Natural killer cell (primary cell): ENCODE measurements at regions not wholly inside any gene's neighbourhood (a gene's known extent, or its start where the extent isn't known, plus 50 kb on each side); places are given as distances from the start of the nearest gene placed in this dataset.

ENCODE experiments used
- ATAC-seq, 3 donors: fragments of 150-1000 bp in 2 of 3; fragments of 200-7000 bp in 1 of 3; cut with Tn5 transposase; 1 replicate in 1 of 3; 2 replicates in 2 of 3; pipeline ENCODE4 v1.10.0; 2021; ENCODE audit warnings: mild to moderate bottlenecking in 2 of 3, moderate library complexity in 2 of 3
- DNase-seq, 2 donors: peaks; one replicate each; pipeline versions ENCODE4 v3.0.0 to v3.0.0-alpha.2; 2013 to 2021; ENCODE audit warnings: mixed read lengths in 1 of 2
- H3K27ac ChIP-seq: one replicate; pipeline ENCODE4 v1.5.1; 2013; ENCODE audit warnings: mild to moderate bottlenecking, low read length
- H3K27me3 ChIP-seq: one replicate; pipeline ENCODE4 v1.6.1; 2013; ENCODE audit warnings: low read length; ENCODE audit not compliant: control insufficient read depth, insufficient read depth
- H3K36me3 ChIP-seq: one replicate; pipeline ENCODE4 v1.6.1; 2013; ENCODE audit warnings: low read length; ENCODE audit not compliant: control insufficient read depth, insufficient read depth
- H3K4me1 ChIP-seq: one replicate; pipeline ENCODE4 v1.6.1; 2013; ENCODE audit warnings: low read length; ENCODE audit not compliant: control insufficient read depth, insufficient read depth
- H3K4me3 ChIP-seq: one replicate; pipeline ENCODE4 v1.5.1; 2013; ENCODE audit warnings: low read length
- H3K9me3 ChIP-seq: one replicate; pipeline ENCODE4 v1.6.1; 2013; ENCODE audit warnings: low read length; ENCODE audit not compliant: control insufficient read depth, insufficient read depth
- H3K27ac Mint-ChIP-seq, 2 donors: one replicate each; pipeline ENCODE4 v1.8.0; 2022; ENCODE audit warnings: mild to moderate bottlenecking in 2 of 2, mixed read lengths in 2 of 2, moderate library complexity in 1 of 2
- H3K27me3 Mint-ChIP-seq, 2 donors: one replicate each; pipeline ENCODE4 v1.8.0; 2022; ENCODE audit warnings: low read depth in 2 of 2, mixed read lengths in 2 of 2
- H3K36me3 Mint-ChIP-seq: one replicate; pipeline ENCODE4 v1.8.0; 2022; ENCODE audit warnings: mixed read lengths
- H3K4me1 Mint-ChIP-seq, 2 donors: one replicate each; pipeline ENCODE4 v1.8.0; 2022; ENCODE audit warnings: mixed read lengths in 2 of 2
- H3K4me3 Mint-ChIP-seq: one replicate; pipeline ENCODE4 v1.8.0; 2022; ENCODE audit warnings: mild to moderate bottlenecking, moderate library complexity, mixed read lengths
- H3K9me3 Mint-ChIP-seq, 2 donors: one replicate each; pipeline ENCODE4 v1.8.0; 2022; ENCODE audit warnings: mixed read lengths in 2 of 2
- WGBS: methylation state at CpG from one replicate; pipeline ENCODE4 v1.1.7; 2013; ENCODE audit warnings: missing lambda C conversion rate; ENCODE audit not compliant: insufficient coverage; 5-methylcytosine and 5-hydroxymethylcytosine counted together
- intact Hi-C: fragments of 100-400 bp; cut with micrococcal nuclease; formaldehyde crosslinking; loops from one replicate; pipeline ENCODE4 v1.14.2; 2022
- TF ChIP-seq, protein P1 (sequence below): fragments of 200-600 bp; IDR thresholded peaks from one replicate; pipeline ENCODE4 v1.8.0; 2022; ENCODE audit warnings: antibody characterized with exemption

DNA sequence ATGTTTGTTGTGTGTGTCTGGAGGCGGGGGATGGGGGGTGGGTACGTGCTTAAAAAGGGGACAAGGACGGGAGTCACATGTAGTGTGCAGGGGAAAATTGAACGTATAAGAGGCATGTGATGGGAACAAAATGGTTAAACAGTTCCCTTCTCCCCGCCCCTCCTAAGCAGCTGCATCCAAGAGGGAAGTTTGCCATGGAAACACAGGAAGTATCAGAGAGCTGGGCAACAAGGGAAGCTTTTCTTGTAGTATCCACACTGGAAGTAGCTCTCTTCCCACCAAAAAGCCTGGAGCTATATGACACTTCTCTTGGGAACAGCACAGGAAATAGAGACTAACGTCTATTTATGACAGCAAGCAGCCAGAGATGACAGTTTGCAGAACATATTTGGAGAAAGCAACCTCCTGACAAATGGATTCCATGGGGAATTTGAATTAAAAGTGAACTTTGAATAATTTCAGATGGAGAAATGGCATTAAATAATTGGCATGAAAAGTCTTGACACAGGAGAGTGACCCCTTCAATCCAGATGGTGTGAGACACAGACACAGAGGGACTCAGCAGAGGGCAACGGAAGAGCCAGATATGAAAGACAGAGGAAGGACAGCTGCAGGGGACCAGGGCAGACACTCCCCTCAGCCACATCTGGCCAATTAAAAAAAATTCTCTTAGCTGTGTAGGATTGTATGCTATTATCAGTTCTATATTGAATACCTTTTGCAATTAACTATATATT is 294.2 kb upstream of the TBL1XR1 start:
- no peaks in the 10 kb centered on the region for H3K9me3 Mint-ChIP-seq
- ATAC-seq (no peak), DNase-seq (no peak)
- intact Hi-C loops, result no loop called here
- no peak overlapping the region for H3K4me3 Mint-ChIP-seq
- no peaks in the 10 kb centered on the region for H3K4me1 ChIP-seq
- WGBS, result 84% methylated on average over 7 of the region's 7 CpGs
- H3K4me1 Mint-ChIP-seq, result peaks cover 13 to 15% of the 10 kb centered on the region in 2 donors
- H3K27me3 ChIP-seq, result no peaks in the 10 kb centered on the region
- H3K27me3 Mint-ChIP-seq, result no peaks in the 10 kb centered on the region
- no peak overlapping the region for H3K27ac ChIP-seq
- H3K36me3 Mint-ChIP-seq, result no peaks in the 10 kb centered on the region
- TF ChIP-seq, protein P1, sequence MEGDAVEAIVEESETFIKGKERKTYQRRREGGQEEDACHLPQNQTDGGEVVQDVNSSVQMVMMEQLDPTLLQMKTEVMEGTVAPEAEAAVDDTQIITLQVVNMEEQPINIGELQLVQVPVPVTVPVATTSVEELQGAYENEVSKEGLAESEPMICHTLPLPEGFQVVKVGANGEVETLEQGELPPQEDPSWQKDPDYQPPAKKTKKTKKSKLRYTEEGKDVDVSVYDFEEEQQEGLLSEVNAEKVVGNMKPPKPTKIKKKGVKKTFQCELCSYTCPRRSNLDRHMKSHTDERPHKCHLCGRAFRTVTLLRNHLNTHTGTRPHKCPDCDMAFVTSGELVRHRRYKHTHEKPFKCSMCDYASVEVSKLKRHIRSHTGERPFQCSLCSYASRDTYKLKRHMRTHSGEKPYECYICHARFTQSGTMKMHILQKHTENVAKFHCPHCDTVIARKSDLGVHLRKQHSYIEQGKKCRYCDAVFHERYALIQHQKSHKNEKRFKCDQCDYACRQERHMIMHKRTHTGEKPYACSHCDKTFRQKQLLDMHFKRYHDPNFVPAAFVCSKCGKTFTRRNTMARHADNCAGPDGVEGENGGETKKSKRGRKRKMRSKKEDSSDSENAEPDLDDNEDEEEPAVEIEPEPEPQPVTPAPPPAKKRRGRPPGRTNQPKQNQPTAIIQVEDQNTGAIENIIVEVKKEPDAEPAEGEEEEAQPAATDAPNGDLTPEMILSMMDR, result no peak
- H3K9me3 ChIP-seq, result no peaks in the 10 kb centered on the region
- no peak overlapping the region for H3K27ac Mint-ChIP-seq
- no peaks in the 10 kb centered on the region for H3K36me3 ChIP-seq
- no peak overlapping the region for H3K4me3 ChIP-seq

DNA sequence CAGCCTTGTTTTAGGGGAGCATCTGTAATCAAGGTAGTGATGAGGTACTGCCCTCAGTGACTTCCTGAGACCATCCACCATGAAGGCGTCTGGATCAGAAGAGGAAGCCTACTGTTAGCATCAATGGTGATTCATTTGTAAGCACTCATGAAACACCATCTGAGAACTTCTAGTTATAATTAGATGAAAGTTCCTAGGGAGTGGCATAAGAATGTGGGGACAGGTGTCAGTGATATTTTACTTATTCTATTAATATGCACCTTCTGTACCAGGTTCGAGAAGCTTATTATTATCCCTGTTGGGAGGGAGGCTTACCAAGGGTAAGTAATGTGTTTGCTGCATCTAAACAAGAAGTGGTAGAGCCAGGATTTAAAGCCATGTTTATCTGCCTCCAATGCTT is 295.8 kb upstream of the TBL1XR1 start:
- Mint-ChIP-seq H3K4me1 (peaks cover 12% of the 10 kb centered on the region in 2 donors), H3K27me3 (no peaks in the 10 kb centered on the region), H3K4me3 (no peak overlapping the region), H3K36me3 (no peaks in the 10 kb centered on the region), H3K27ac (no peak overlapping the region), H3K9me3 (no peaks in the 10 kb centered on the region)
- ATAC-seq, result no peak
- Histone ChIP-seq H3K4me1 (no peaks in the 10 kb centered on the region), H3K36me3 (no peaks in the 10 kb centered on the region), H3K4me3 (no peak overlapping the region), H3K27me3 (no peaks in the 10 kb centered on the region), H3K9me3 (no peaks in the 10 kb centered on the region), H3K27ac (no peak overlapping the region)
- DNase-seq, result no peak
- WGBS, result 63% methylated on average over 1 of the region's 2 CpGs
- intact Hi-C loops, result no loop called here
- TF ChIP-seq, protein P1, result no peak

DNA sequence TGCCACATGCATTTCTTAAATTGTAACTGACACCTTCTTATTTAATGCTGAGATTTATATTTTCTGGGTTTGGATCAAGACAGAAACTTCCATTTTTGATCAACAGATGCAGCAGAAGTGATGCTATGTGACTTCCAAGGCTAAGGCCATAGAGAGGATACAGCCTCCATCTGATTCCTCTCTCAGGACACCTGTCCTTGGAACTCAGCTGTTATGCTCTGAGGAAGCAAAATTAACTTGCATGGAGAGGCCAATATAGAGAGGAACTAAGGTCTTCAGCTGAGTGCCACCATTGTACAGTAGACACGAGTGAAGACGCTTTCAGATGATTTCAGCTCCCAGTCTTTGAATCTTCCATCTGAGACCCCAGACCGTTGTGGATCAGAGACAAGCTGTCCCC is 296.9 kb upstream of the TBL1XR1 start:
- WGBS, result 90% methylated on average over 3 of the region's 3 CpGs

More for the DNA sequence above, 296.9 kb upstream of the TBL1XR1 start:
- TF ChIP-seq, protein P1, result no peak
- H3K9me3 Mint-ChIP-seq, result no peaks in the 10 kb centered on the region
- H3K9me3 ChIP-seq, result no peaks in the 10 kb centered on the region
- intact Hi-C loops, result no loop called here
- H3K36me3 ChIP-seq, result no peaks in the 10 kb centered on the region
- no peak for DNase-seq
- H3K27ac ChIP-seq, result no peak overlapping the region
- H3K27me3 ChIP-seq, result no peaks in the 10 kb centered on the region
- H3K4me1 ChIP-seq, result no peaks in the 10 kb centered on the region
- peaks cover 1 to 2% of the 10 kb centered on the region in 2 donors for H3K4me1 Mint-ChIP-seq
- ATAC-seq, result no peak
- H3K36me3 Mint-ChIP-seq, result no peaks in the 10 kb centered on the region
- H3K4me3 ChIP-seq, result no peak overlapping the region
- no peak overlapping the region for H3K27ac Mint-ChIP-seq
- H3K4me3 Mint-ChIP-seq, result no peak overlapping the region
- H3K27me3 Mint-ChIP-seq, result no peaks in the 10 kb centered on the region
